SK-N-SH (cell line): ENCODE measurements at regions not wholly inside any gene's neighbourhood (a gene's known extent, or its start where the extent isn't known, plus 50 kb on each side); places are given as distances from the start of the nearest gene placed in this dataset.

Experiments used
- CTCF ChIA-PET: fragments of 300-600, 350-600 bp; formaldehyde crosslinking; extraction: SDS; loops from one replicate; lab custom pipeline; 2021; lab: Yijun Ruan, JAX
- POLR2A ChIA-PET: fragments of 350-600 bp; sonication (Branson Sonifier 250); formaldehyde crosslinking; extraction: SDS; loops from one replicate; lab custom pipeline; 2020; ENCODE audit warnings: antibody characterized with exemption, inconsistent platforms; lab: Yijun Ruan, JAX
- DNase-seq: peaks from one replicate; pipeline ENCODE4 v3.0.0; 2012
- H2AFZ ChIP-seq: fragments of 200-600 bp; sonication (generic); 2 replicates; pipeline ENCODE4 v1.8.1; 2016; ENCODE audit warnings: antibody characterized with exemption, mild to moderate bottlenecking, low read depth
- H3F3A ChIP-seq: fragments of 200-600 bp; sonication (generic); replicated peaks from 2 replicates; pipeline ENCODE3; 2016; ENCODE audit warnings: antibody characterized with exemption, mild to moderate bottlenecking; ENCODE audit not compliant: insufficient read depth
- H3K27ac ChIP-seq, 2 experiments: fragments of 200-500 bp in 1 of 2; fragments of 200-600 bp in 1 of 2; sonication (Bioruptor generic) in 1 of 2; sonication (generic), shearing (Covaris generic) in 1 of 2; 2 replicates each; pipeline versions ENCODE4 v1.5.1 to v1.6.1; 2014 to 2016; ENCODE audit warnings: low read depth in 2 of 2, inconsistent platforms in 1 of 2, low read length in 1 of 2, mild to moderate bottlenecking in 1 of 2, mixed read lengths in 1 of 2
- H3K27me3 ChIP-seq: fragments of 200-600 bp; sonication (generic), shearing (Covaris generic); 2 replicates; pipeline ENCODE4 v1.6.1; 2016; ENCODE audit warnings: mixed run types; ENCODE audit not compliant: insufficient read depth
- H3K36me3 ChIP-seq, 2 experiments: fragments of 200-500 bp in 1 of 2; fragments of 200-600 bp in 1 of 2; sonication (Bioruptor generic) in 1 of 2; sonication (generic) in 1 of 2; replicated peaks in 1 of 2; 2 replicates each; pipeline versions ENCODE3 to v1.5.1; 2014 to 2016; ENCODE audit warnings: low read length in 1 of 2, mild to moderate bottlenecking in 1 of 2; ENCODE audit not compliant: insufficient read depth in 2 of 2, control insufficient read depth in 1 of 2
- H3K4me1 ChIP-seq, 2 experiments: fragments of 200-500 bp in 1 of 2; fragments of 200-600 bp in 1 of 2; sonication (Bioruptor generic) in 1 of 2; sonication (generic), shearing (Covaris generic) in 1 of 2; 2 replicates each; pipeline versions ENCODE4 v1.5.1 to v1.6.1; 2014 to 2016; ENCODE audit warnings: low read depth in 1 of 2, low read length in 1 of 2, mixed run types in 1 of 2; ENCODE audit not compliant: insufficient read depth in 2 of 2, control insufficient read depth in 1 of 2
- H3K4me2 ChIP-seq: fragments of 200-600 bp; sonication (generic), shearing (Covaris generic); 2 replicates; pipeline ENCODE4 v1.6.1; 2017; ENCODE audit warnings: mixed run types
- H3K4me3 ChIP-seq, 2 experiments: fragments of 200-500 bp in 1 of 2; fragments of 200-600 bp in 1 of 2; sonication (Bioruptor generic) in 1 of 2; sonication (generic), shearing (Covaris generic) in 1 of 2; 2 replicates each; pipeline versions ENCODE4 v1.5.1 to v1.8.1; 2014 to 2016; ENCODE audit warnings: low read depth in 2 of 2, inconsistent platforms in 1 of 2, low read length in 1 of 2, mild to moderate bottlenecking in 1 of 2, mixed read lengths in 1 of 2, moderate library complexity in 1 of 2
- H3K79me2 ChIP-seq: fragments of 200-600 bp; sonication (generic); 2 replicates; pipeline ENCODE4 v1.8.1; 2017; ENCODE audit warnings: mild to moderate bottlenecking; ENCODE audit not compliant: insufficient read depth
- H3K9ac ChIP-seq: fragments of 200-600 bp; sonication (generic); 2 replicates; pipeline ENCODE4 v1.6.1; 2017; ENCODE audit warnings: mixed run types
- H3K9me2 ChIP-seq: fragments of 200-600 bp; sonication (generic); 2 replicates; pipeline ENCODE4 v1.6.1; 2017; ENCODE audit warnings: mixed run types
- H3K9me3 ChIP-seq: fragments of 200-600 bp; sonication (generic); 2 replicates; pipeline ENCODE4 v1.6.1; 2017; ENCODE audit warnings: mixed run types, mild to moderate bottlenecking, moderate library complexity
- H4K20me1 ChIP-seq: fragments of 200-600 bp; sonication (generic); 2 replicates; pipeline ENCODE4 v1.6.1; 2017; ENCODE audit warnings: mild to moderate bottlenecking, mixed run types; ENCODE audit not compliant: insufficient read depth
- CHD2 ChIP-seq: fragments of 150-350 bp; IDR thresholded peaks from 2 replicates; pipeline ENCODE4 v1.6.1; 2018; ENCODE audit warnings: low read length; ENCODE audit not compliant: partially characterized antibody
- CTCF ChIP-seq: fragments of 200-600 bp; sonication (generic); IDR thresholded peaks from 2 replicates; pipeline ENCODE4 v1.6.1; 2017; ENCODE audit warnings: antibody characterized with exemption, mild to moderate bottlenecking, moderate library complexity
- EZH2phosphoT487 ChIP-seq: fragments of 200-600 bp; sonication (generic); IDR thresholded peaks from 2 replicates; pipeline ENCODE4 v1.6.1; 2017; ENCODE audit warnings: low read depth, mixed run types, mild to moderate bottlenecking, antibody characterized with exemption, moderate library complexity, borderline replicate concordance
- FOSL2 ChIP-seq: IDR thresholded peaks from 2 replicates; pipeline ENCODE4 v1.4.0; 2012; ENCODE audit warnings: low read depth, mild to moderate bottlenecking, moderate library complexity, borderline replicate concordance
- GABPA ChIP-seq: IDR thresholded peaks from 2 replicates; pipeline ENCODE4 v1.4.0; 2012; ENCODE audit warnings: low read depth, mild to moderate bottlenecking
- GATA2 ChIP-seq: sonication (generic); formaldehyde crosslinking; IDR thresholded peaks from 2 replicates; pipeline ENCODE4 v1.5.0; 2020; ENCODE audit warnings: mild to moderate bottlenecking, missing genetic modification reagents
- MXI1 ChIP-seq: IDR thresholded peaks from 2 replicates; pipeline ENCODE4 v1.6.1; 2012; ENCODE audit warnings: mild to moderate bottlenecking, low read depth, low read length, improper control_type of control experiment
- NFIC ChIP-seq: IDR thresholded peaks from 2 replicates; pipeline ENCODE4 v1.4.0; 2012; ENCODE audit warnings: borderline replicate concordance
- NRF1 ChIP-seq: IDR thresholded peaks from 2 replicates; pipeline ENCODE4 v1.6.1; 2012; ENCODE audit warnings: low read depth, mild to moderate bottlenecking, low read length
- PBX3 ChIP-seq: IDR thresholded peaks from 2 replicates; pipeline ENCODE4; 2012
- RAD21 ChIP-seq: IDR thresholded peaks from 2 replicates; pipeline ENCODE4 v1.6.1; 2012; ENCODE audit warnings: mild to moderate bottlenecking, low read length
- RCOR1 ChIP-seq: fragments of 150-350 bp; IDR thresholded peaks from 2 replicates; pipeline ENCODE4 v1.6.1; 2017; ENCODE audit warnings: antibody characterized with exemption, low read length
- REST ChIP-seq: IDR thresholded peaks from 2 replicates; pipeline ENCODE4 v1.6.1; 2012; ENCODE audit warnings: mild to moderate bottlenecking, low read depth, low read length, moderate library complexity
- RXRA ChIP-seq: IDR thresholded peaks from 2 replicates; pipeline ENCODE4 v1.4.0; 2012; ENCODE audit warnings: low read depth, mild to moderate bottlenecking, borderline replicate concordance
- SIN3A ChIP-seq: IDR thresholded peaks from 2 replicates; pipeline ENCODE4 v1.6.1; 2012; ENCODE audit warnings: low read depth, mild to moderate bottlenecking, low read length, moderate library complexity, borderline replicate concordance
- TCF12 ChIP-seq: IDR thresholded peaks from 2 replicates; pipeline ENCODE4 v1.4.0; 2012
- WGBS: methylation state at CpG from one replicate; pipeline ENCODE4 v1.1.6; 2017; ENCODE audit warnings: low lambda C conversion rate; 5-methylcytosine and 5-hydroxymethylcytosine counted together
- TF ChIP-seq, protein P1 (sequence below): IDR thresholded peaks from 2 replicates; pipeline ENCODE4 v1.4.0; 2012; ENCODE audit warnings: low read depth, borderline replicate concordance
- TF ChIP-seq, protein P2 (sequence below): IDR thresholded peaks from 2 replicates; pipeline ENCODE4 v1.4.0; 2012; ENCODE audit warnings: low read depth

- Histone ChIP-seq H3F3A (no peaks in the 10 kb centered on the region), H3K4me2 (no peak overlapping the region)
- CTCF ChIA-PET, result interaction anchor here (1.2 to 1.4 kb wide), 2 partner anchors 16 to 29 kb away, joined by 3 read pairs; no protein-coding TSS in a partner anchor
Measured at GRCh38 chr2:43100362-43100882, 126.0 kb downstream of the ZFP36L2 start.

More at GRCh38 chr2:43100362-43100882, 126.0 kb downstream of the ZFP36L2 start:
- Histone ChIP-seq H3K4me3 (no peak overlapping the region), H3K27me3 (no peaks in the 10 kb centered on the region), H3K27ac (no peak overlapping the region), H2AFZ (no peak overlapping the region), H3K9ac (no peak overlapping the region), H3K9me2 (no peaks in the 10 kb centered on the region), H3K36me3 (no peaks in the 10 kb centered on the region), H4K20me1 (no peaks in the 10 kb centered on the region), H3K79me2 (no peaks in the 10 kb centered on the region), H3K9me3 (no peaks in the 10 kb centered on the region), H3K4me1 (peaks cover 0 to 13% of the 10 kb centered on the region in 2 experiments; a peak in 1 of 4 replicates)
- WGBS, result 88% methylated on average over 20 of the region's 21 CpGs
- POLR2A ChIA-PET, result no interaction called here
- TF ChIP-seq RCOR1 (no peak), NRF1 (no peak), RAD21 (no peak), NFIC (no peak), RXRA (no peak), MXI1 (no peak), REST (no peak), SIN3A (no peak), GABPA (no peak), EZH2phosphoT487 (no peak), CHD2 (no peak), TCF12 (no peak), FOSL2 (no peak), PBX3 (no peak), GATA2 (CRISPR knock-in tag) (no peak), CTCF (no peak)
- TF ChIP-seq, protein P1, sequence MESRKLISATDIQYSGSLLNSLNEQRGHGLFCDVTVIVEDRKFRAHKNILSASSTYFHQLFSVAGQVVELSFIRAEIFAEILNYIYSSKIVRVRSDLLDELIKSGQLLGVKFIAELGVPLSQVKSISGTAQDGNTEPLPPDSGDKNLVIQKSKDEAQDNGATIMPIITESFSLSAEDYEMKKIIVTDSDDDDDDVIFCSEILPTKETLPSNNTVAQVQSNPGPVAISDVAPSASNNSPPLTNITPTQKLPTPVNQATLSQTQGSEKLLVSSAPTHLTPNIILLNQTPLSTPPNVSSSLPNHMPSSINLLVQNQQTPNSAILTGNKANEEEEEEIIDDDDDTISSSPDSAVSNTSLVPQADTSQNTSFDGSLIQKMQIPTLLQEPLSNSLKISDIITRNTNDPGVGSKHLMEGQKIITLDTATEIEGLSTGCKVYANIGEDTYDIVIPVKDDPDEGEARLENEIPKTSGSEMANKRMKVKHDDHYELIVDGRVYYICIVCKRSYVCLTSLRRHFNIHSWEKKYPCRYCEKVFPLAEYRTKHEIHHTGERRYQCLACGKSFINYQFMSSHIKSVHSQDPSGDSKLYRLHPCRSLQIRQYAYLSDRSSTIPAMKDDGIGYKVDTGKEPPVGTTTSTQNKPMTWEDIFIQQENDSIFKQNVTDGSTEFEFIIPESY, result no peak
- TF ChIP-seq, protein P2, sequence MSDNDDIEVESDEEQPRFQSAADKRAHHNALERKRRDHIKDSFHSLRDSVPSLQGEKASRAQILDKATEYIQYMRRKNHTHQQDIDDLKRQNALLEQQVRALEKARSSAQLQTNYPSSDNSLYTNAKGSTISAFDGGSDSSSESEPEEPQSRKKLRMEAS, result no peak
- no peak for DNase-seq
